B cell (primary cell): ENCODE measurements at regions not wholly inside any gene's neighbourhood (a gene's known extent, or its start where the extent isn't known, plus 50 kb on each side); places are given as distances from the start of the nearest gene placed in this dataset.

Experiments used
- CTCF ChIP-seq: fragments of 200-600 bp; IDR thresholded peaks from one replicate; pipeline ENCODE4 v1.8.0; 2022; ENCODE audit warnings: antibody characterized with exemption, mild to moderate bottlenecking
- EZH2 ChIP-seq: IDR thresholded peaks from 2 replicates; pipeline ENCODE4 v1.6.1; 2012; ENCODE audit warnings: borderline replicate concordance, low read depth, mild to moderate bottlenecking, moderate library complexity, low read length; ENCODE audit not compliant: insufficient read depth, poor library complexity, severe bottlenecking

- TF ChIP-seq CTCF = no peak
- TF ChIP-seq EZH2 = no peak
These were observed 467.0 kb upstream of the USP24 start for GRCh38 chr1:55682198-55682597.
